NCI-H2171 (cell line): ENCODE measurements at regions not wholly inside any gene's neighbourhood (a gene's known extent, or its start where the extent isn't known, plus 50 kb on each side); places are given as distances from the start of the nearest gene placed in this dataset.
"Not testable (repeated sequence)": the region's sequence is repeated elsewhere in the genome, so short reads cannot be mapped to it uniquely, and the experiment has no call there.

Experiments
- DNase-seq: peaks from one replicate; lab custom pipeline; 2025; lab: John Stamatoyannopoulos, UW

DNA sequence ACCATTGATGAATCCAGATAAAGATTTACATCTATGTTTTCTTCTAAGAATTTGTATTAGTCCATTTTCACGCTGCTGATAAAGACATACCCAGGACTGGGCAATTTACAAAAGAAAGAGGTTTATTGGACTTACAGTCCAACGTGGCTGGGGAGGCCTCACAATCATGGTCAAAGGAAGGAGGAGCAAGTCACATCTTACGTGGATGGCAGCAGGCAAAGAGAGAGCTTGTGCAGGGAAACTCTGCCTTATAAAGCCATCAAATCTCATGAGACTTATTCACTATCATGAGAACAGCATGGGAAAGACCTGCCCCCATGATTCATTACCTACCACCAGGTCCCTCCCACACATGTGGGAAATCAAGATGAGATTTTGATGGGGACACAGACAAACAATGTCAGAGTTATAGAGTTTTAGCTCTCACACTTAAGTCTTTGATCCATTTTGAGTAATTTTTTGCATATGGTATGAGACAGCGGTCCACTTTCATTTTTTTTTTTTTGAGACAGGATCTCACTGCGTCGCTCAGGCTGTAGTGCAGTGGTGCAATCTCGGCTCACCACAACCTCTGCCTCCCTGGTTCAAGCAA, 53.5 kb upstream of the JADE2 start:
- not testable (repeated sequence) for DNase-seq

DNA sequence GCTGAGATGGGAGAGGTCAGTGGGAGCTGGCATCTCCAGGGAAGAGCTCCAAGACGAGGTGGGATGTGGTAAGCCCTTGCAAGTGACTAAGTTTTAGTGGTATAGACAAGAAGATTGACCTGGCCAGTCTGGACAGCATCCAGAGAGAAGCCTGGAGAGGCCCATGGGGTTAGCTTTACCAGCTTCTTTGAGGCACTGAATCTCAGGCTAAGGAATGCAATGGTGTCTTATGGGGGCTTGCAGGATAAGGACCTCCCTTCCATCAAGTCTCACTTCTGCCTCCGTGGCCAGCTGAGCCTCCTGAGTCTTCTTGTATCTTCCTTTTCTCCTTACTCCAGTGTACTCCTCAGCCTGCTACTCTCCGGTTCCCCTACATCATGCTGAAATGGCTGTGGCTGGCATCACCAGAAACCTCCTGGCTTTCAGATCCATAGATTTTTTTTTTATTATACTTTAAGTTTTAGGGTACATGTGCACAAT, 56.5 kb upstream of the JADE2 start:
- no peak for DNase-seq

DNA sequence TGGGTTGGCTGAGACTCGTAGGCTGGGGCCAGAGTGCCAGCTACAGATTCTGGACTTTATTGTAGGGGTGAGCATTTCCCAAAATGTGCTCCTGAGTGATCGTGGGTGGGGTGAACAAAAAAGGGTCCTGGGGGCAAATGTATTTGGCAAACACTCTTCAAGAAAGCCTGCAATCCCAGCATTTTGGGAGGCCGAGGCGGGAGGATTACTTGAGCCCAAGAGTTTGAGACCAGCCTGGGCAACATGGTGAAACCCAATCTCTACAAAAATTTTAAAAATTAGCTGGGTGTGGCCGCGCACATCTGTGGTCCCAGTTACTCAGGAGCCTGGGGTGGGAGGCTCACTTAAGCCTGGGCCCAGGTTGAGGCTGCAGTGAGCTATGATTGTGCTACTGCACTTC, 55.5 kb upstream of the CDKN2AIPNL start:
- no peak for DNase-seq

DNA sequence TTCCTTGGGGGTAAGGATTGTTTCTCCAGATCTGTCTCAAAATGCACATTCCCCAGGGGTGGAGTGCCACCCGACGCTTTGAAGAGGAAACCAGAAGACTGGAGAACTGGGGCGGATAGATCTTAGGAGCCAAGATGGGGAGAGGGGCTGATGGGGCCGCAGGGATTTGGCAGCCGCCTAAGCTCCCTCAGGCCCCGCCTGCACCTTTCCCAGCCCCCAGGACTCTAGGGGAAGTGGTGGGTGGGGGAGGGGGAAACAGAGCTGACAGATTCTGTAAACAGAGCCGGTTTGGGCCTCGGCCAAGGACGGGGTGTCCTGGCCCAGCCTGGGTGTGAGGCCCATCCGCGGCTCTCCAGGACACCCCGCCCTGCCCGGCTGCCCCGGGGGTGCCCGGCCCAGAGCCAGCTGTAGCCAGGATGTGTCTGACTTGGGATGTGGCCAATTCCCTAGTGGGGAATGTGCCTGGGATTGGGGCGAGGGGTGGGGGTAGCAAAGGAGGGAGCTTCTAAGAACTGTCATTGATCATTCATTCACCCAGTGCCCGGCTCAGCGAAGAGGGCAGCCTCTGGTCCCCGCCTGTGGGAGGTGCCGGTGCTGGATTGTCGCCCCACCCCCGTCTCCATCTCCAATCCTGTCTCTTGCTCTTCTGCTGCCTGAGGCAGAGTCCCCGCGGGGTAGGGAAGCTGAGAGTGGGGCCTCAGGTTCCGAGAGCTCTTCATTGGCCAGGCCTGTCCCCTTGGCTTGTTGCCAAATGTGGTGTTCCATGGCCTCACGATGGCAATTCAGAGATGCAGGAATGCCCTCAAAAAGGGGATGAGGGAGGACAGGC, 54.8 kb upstream of the CDKN2AIPNL start:
- DNase-seq = peak; percentile 56

DNA sequence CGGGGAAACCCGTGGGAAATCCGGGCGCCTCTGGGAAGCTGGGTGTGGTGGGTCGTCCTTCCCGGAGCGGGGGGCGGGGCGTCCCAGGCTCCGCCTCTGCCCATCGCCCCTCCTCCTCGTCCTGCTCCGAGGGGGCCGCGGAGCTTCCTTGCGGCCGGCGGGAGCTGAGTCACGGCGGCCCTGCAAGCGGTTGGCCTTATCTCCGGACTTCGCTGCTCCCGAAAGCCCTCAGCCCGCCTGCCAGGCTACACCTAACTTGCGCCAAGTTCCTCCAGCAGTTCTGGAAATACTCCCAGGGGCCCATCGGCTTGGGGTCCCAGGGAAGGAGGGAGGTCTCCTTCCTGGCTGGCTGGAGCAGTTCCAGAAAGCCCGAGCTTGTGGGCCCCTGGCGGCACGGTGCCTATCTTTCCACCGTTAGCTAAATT, 54.1 kb upstream of the CDKN2AIPNL start:
- DNase-seq = peak; percentile 46

DNA sequence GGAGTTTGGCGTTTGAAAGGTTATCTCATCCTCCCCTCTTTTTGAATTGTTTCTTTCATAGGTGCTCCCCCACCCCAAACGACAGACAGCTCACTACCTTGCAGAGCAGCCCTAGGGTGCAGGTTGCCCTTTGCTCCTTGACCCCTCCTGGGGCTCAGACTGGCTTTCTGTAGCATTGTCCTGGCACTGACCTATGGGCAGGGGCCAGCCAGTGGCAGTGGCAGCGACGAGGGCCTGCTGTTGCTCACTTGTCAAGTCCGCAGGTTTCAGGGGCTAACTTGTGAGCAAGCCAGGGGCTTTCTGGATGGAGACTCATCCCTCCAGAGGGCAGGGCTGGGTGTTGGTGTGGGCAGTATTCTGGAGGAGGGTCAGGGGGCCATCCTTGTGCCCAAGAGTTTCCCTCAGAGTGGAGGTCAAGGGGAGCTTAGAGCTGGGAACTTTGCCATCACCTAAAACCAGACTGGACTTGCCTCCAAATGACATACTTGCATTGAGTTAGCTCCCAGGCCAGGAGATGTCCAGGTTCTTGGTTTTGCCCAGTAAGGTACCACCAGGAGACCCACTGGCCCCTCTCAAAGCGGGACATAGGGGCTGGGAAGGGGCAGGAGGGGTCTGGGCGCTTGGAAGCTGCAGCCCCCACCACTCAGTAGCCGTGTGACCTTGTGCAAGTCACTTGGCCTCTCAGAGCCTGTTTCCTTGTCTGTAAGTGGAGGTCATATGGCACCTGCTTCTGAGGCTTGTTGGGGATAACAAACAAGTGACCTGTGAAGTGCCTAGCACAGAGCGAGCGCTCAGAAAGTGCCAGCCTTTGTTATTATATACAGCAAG, 53.5 kb upstream of the CDKN2AIPNL start:
- DNase-seq = no peak

DNA sequence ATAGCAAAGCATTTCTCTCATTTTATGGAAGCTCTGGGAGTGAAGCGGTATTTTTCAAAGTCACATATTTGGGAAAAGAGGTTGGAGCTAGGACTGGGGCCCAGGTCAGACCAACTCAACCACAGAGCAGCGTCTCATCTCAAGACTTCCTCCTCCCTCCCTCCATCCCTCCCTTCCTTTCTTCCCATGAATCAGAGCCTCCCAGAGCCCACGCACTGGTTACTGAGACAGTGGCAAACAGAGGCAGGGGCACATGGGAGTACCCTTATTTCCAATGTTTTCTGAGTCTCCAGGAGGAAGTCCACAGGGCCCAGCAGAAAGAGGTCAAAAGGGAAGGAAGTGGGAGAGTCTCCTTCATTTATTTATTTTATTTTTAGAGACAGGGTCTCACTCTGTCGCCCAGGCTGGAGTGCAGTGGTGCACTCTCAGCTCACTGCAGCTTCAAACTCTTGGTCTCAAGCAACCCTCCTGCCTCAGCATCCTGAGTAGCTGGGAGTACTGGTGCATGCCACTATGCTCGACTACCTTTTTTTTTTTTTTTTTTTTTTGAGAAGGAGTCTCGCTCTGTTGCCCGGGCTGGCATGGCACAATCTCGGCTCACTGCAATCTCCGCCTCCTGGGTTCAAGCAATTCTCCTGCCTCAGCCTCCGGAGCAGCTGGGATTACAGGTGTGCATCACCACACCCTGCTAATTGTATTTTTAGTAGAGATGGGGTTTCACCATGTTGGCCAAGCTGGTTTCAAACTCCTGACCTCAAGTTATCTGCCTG, 52.5 kb upstream of the CDKN2AIPNL start:
- no peak for DNase-seq

DNA sequence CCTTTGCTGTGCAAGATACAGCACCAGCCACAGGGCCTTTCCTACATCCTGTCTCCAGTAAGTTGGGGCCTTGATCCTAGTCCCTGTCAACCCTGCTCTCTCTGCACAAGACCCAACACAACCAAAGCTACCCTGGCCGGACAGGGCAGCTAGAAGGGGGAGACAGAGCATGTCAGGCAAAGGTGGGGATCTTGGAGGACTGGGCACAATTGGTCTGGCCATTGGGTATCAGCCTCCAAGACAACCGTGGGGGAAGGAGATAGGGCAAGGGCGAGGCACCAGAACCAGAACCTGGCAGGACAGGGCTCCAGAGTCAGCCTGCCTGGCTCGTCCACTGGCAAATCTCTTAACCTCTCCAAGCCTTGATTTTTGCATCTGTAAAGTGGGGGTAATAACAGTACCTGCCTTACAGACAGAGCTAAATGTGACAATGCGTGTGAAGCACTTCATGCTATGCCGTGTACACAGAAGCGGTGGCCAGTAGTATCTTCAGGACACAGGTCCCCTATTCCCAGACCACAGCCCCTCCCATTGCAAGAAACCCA, 51.6 kb upstream of the CDKN2AIPNL start:
- no peak for DNase-seq

DNA sequence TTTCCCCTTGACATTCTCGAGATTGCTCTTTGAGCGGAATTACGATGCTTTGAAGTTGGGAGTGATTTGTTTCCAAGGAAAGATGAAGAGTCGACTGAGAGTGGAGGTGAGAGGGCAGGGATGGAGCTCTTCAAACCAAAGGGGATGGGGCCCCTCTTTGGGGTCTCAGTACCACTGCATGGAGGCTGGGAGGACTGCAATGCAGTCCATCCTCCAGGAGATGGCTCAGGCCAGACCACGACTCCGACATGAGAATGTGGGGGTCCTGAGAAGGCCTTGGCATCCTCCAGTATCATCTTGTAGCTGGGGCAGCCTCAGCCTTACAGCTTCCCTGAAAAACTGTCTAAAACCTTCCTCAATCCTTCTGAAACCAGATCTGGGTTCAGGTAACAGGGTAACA, 51.1 kb upstream of the CDKN2AIPNL start:
- DNase-seq = no peak

DNA sequence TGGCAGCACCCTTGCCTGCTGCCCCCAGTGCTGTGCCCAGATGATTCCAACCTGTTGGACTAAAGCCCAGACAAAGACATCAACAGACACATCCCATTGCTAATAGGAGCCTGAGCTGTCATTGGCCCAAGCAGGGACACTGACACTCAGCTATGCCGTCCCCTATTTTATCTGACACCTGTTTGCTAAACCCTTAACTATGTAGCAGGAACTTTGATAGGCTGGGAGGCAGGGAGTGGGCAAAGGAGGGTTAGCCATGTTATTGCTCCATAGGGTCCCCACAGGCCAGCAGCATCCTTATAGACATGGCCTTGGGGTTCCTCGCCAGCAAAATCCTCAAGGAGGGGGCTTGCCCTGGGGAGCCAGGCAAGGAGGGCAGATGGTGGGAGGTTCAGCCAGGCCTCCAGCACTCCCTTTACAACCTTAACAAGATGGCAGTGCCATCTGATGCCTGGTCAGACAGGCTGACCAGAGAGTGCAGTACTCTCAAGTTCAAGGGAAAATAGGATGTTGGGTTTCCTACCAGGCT, 50.4 kb upstream of the CDKN2AIPNL start:
- DNase-seq = no peak
